IPS-18c (cell line): ENCODE measurements at regions not wholly inside any gene's neighbourhood (a gene's known extent, or its start where the extent isn't known, plus 50 kb on each side); places are given as distances from the start of the nearest gene placed in this dataset.
"Not testable (repeated sequence)": the region's sequence is repeated elsewhere in the genome, so short reads cannot be mapped to it uniquely, and the experiment has no call there.

Experiments used
- H3K4me3 ChIP-seq: 2 replicates; pipeline ENCODE4 v1.7.0; 2013; ENCODE audit warnings: low read depth, mild to moderate bottlenecking, low read length, moderate library complexity; ENCODE audit not compliant: insufficient read depth
- H3K9me3 ChIP-seq: one replicate; pipeline ENCODE4 v1.6.1; 2013; ENCODE audit warnings: mild to moderate bottlenecking, low read length, moderate library complexity; ENCODE audit not compliant: control insufficient read depth, insufficient read depth

DNA sequence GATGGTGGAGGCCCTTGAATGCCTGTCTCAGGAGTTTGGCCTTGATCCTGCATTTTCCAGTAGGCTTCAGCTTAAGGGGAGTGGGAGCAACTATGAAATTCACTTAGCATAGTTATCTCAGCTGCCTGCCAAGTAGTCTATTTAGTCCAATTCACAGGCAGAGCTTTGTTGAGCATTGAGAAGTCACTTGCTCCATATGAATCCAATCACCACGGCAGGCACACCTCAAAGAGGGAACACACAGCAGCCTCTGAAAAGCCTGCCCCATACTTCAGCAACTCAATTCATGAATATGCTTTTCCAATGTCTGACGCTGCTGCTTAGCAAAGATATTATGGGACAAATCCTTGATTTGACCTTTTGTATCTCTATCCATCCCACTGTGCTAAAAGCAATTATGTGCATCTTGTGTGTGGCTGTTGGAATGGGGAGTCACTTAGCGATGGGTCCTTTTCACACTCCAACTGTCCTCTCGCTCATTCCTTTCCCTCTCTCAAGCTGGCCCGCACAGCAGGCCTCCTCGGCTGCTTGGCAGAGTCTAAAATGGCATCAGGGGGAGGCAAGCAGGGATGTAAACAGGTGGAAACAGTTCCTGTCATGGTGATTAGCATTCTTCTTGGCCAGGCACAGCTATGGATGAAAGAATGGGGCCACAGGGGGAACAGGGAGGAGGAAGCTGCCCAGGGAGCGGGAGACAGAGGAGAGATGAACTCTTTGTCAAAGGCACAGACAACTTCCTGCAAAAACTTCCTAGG lies 56.0 kb upstream of the LRPPRC start:
- Histone ChIP-seq H3K9me3 (no peaks in the 10 kb centered on the region), H3K4me3 (no peak overlapping the region)

GRCh38 chr2:44052584-44052983 lies 56.8 kb upstream of the LRPPRC start:
- Histone ChIP-seq H3K4me3 (no peak overlapping the region), H3K9me3 (no peaks in the 10 kb centered on the region)

DNA sequence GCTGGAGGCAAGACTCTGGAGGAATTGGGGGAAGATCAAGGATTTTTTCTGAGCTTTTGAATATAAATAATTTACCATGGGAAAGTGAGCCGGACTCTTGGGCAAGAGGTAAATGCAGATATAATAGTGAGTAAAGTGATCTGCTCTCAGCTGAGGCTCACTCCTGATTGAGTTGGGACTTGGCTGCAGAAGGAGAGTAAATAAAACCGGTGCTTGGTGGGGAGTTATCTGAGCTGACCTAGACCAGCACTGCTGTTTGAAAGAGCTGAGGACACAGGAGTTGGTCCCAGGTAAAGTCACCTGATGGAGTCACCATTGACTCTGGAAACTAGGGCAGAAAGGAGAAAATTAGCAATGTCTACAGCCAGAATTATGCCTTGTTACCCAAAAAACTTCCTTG lies 57.3 kb upstream of the LRPPRC start:
- no peaks in the 10 kb centered on the region for H3K9me3 ChIP-seq
- H3K4me3 ChIP-seq = no peak overlapping the region

- Histone ChIP-seq H3K9me3 (no peaks in the 10 kb centered on the region), H3K4me3 (no peak overlapping the region)
Observed at GRCh38 chr2:44053456-44053855, 57.7 kb upstream of the LRPPRC start.

GRCh38 chr2:44055229-44055628 lies 59.4 kb upstream of the LRPPRC start:
- H3K9me3 ChIP-seq = no peaks in the 10 kb centered on the region
- H3K4me3 ChIP-seq = no peak overlapping the region

- no peak overlapping the region for H3K4me3 ChIP-seq
- no peaks in the 10 kb centered on the region for H3K9me3 ChIP-seq
Observed at GRCh38 chr2:44055664-44056063, 59.9 kb upstream of the LRPPRC start.

DNA sequence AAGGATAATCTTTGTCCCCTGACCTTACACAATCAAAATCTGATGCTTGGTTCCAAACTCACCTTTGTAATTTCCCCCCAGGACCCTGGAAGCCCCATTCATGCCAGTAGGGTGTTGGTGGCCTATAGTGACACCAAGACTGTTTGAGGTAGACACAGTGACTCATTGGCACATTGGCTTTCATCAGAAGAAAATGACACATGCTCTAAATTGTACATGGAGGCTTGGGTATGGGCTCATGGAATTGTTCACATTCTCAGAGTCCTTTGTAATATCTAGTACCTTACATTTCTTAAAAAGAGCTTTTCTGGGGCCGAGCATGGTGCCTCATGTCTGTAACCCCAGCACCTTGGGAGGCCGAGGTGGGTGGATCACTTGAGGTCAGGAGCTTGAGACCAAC lies 61.2 kb upstream of the LRPPRC start:
- H3K9me3 ChIP-seq = no peaks in the 10 kb centered on the region
- H3K4me3 ChIP-seq = no peak overlapping the region

- H3K9me3 ChIP-seq, H3K4me3 ChIP-seq: not testable (repeated sequence)
Observed at GRCh38 chr2:44060286-44060685, 64.5 kb upstream of the LRPPRC start.

GRCh38 chr2:44060990-44061389 lies 65.2 kb upstream of the LRPPRC start:
- H3K9me3 ChIP-seq = peaks cover 2% of the 10 kb centered on the region
- H3K4me3 ChIP-seq = no peak overlapping the region

DNA sequence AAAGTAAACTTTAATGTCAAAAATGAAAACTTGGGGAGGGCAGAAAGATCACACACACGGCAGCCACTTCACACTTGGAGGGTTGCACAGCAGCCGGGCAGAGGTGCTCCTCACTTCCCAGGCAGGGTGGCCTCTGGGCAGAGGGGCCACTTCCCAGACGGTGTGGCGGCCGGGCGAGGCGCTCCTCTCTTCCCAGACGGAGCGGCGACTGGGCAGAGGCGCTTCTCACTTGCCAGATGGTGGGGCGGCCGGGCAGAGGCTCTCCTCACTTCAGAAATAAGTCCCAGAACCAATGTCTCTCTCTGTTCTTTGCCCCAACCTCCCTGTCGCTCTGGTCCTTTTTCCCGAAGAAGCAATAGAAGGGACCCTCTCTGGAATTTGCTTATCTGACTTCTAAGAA lies 65.7 kb upstream of the LRPPRC start:
- H3K4me3 ChIP-seq = no peak overlapping the region
- H3K9me3 ChIP-seq = peaks cover 2% of the 10 kb centered on the region

GRCh38 chr2:44061876-44062275 lies 66.1 kb upstream of the LRPPRC start:
- H3K4me3 ChIP-seq = no peak overlapping the region
- H3K9me3 ChIP-seq = peaks cover 2% of the 10 kb centered on the region

- Histone ChIP-seq H3K4me3 (no peak overlapping the region), H3K9me3 (peaks cover 2% of the 10 kb centered on the region)
Observed at GRCh38 chr2:44063033-44063432, 67.2 kb upstream of the LRPPRC start.

DNA sequence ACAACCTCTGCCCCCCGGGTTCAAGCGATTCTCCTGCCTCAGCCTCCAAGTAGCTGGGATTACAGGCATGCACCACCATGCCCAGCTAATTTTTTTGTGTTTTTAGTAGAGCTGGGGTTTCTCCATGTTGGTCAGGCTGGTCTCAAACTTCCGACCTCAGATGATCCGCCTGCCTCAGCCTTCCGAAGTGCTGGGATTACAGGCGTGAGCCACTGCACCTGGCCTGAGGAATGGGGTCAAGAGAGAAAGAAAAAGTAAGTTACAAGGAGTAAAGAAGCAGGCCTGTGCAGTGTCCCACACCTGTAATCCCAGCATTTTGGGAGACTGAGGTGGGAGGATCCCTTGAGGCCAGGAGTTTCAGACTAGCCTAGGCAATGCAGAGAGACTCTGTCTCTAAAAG lies 68.5 kb upstream of the LRPPRC start:
- not testable (repeated sequence) for H3K9me3 ChIP-seq, H3K4me3 ChIP-seq

DNA sequence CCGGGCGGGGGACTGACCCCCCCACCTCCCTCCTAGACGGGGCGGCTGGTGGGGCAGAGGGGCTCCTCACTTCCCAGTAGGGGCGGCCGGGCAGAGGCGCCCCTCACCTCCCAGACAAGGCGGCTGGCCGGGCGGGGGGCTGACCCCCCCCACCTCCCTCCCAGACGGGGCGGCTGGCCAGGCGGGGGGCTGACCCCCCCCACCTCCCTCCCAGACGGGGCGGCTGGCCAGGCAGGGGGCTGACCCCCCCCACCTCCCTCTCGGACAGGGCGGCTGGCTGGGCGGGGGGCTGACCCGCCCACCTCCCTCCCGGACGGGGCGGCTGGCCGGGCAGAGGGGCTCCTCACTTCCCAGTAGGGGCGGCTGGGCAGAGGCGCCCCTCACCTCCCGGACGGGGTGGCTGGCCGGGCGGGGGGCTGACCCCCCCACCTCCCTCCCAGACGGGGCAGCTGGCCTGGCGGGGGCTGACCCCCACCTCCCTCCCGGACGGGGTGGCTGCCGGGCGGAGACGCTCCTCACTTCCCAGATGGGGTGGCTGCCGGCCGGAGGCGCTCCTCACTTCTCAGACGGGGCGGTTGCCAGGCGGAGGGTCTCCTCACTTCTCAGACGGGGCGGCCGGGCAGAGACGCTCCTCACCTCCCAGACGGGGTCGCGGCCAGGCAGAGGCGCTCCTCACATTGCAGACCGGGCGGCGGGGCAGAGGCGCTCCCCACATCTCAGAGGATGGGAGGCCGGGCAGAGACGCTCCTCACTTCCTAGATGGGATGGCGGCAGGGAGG lies 71.4 kb upstream of the LRPPRC start:
- not testable (repeated sequence) for H3K9me3 ChIP-seq, H3K4me3 ChIP-seq

- not testable (repeated sequence) for H3K9me3 ChIP-seq, H3K4me3 ChIP-seq
Observed at GRCh38 chr2:44067791-44068181, 72.0 kb upstream of the LRPPRC start.

GRCh38 chr2:44071454-44072046 lies 75.8 kb upstream of the LRPPRC start:
- Histone ChIP-seq H3K9me3 (no peaks in the 10 kb centered on the region), H3K4me3 (no peak overlapping the region)

DNA sequence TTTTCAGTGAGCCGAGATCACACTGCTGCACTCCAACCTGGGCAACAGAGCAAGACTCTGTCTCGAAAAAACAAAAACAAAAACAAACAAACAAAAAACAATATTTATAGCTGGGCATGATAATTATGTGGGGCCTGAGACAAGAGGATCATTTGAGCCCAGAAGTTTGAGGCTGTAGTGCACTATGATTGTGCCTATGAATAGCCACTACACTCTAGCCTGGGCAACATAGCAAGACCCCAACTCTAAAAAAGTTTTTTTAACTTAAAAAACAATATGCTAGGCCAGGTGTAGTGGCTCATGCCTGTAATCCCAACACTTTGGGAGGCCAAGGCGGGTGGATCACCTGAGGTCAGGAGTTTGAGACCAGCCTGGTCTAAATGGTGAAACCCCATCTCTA lies 77.9 kb upstream of the LRPPRC start:
- H3K4me3 ChIP-seq, H3K9me3 ChIP-seq: not testable (repeated sequence)

- not testable (repeated sequence) for H3K9me3 ChIP-seq
Observed at GRCh38 chr2:44074795-44075194, 79.0 kb upstream of the LRPPRC start.

More at GRCh38 chr2:44074795-44075194, 79.0 kb upstream of the LRPPRC start:
- not testable (repeated sequence) for H3K4me3 ChIP-seq
